NB4 (cell line): ENCODE measurements at regions not wholly inside any gene's neighbourhood (a gene's known extent, or its start where the extent isn't known, plus 50 kb on each side); places are given as distances from the start of the nearest gene placed in this dataset.
"Not testable (repeated sequence)": the region's sequence is repeated elsewhere in the genome, so short reads cannot be mapped to it uniquely, and the experiment has no call there.

Experiments
- DNase-seq: peaks from one replicate; pipeline ENCODE4 v3.0.0; 2010; ENCODE audit warnings: low read depth
- H3K4me3 ChIP-seq: one replicate; pipeline ENCODE4 v1.5.1; 2011; ENCODE audit warnings: mild to moderate bottlenecking, low read depth, low read length, moderate library complexity
- CTCF ChIP-seq: IDR thresholded peaks from one replicate; pipeline ENCODE4 v1.5.1; 2012; ENCODE audit warnings: low read depth, low read length
- MAX ChIP-seq: IDR thresholded peaks from 2 replicates; pipeline ENCODE4 v1.6.1; 2011; ENCODE audit warnings: low read depth, low read length
- MYC ChIP-seq: IDR thresholded peaks from 2 replicates; pipeline ENCODE4 v1.6.1; 2011; ENCODE audit warnings: low read depth, low read length
- POLR2A ChIP-seq: IDR thresholded peaks from 2 replicates; pipeline ENCODE4 v1.6.1; 2011; ENCODE audit warnings: mild to moderate bottlenecking; ENCODE audit not compliant: insufficient read length; ENCODE audit errors: extremely low read depth

- H3K4me3 ChIP-seq = no peak overlapping the region
- TF ChIP-seq POLR2A (no peak), CTCF (no peak), MYC (no peak), MAX (no peak)
- no peak for DNase-seq
These were observed 1187.8 kb downstream of the TECRL start for GRCh38 chr4:63221477-63221876.

DNA sequence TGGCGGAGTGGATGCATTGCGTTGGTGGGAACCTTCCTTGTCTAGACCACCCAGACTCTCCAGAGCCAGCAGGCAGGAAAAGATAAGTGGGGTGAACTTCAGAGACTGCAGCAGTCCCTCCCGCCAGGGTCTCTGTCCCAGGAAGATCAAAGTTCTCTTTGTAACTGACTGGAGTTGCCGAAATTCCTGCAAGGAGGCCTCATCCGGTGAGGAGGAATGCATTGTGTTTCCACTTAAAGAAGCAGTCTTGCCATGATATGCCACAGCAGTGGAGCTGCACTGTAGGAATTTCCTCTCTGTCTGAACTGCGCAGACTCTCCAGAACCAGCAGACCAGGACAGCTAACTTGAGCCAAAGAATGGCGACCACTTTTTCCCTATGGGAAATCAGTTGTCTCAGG lies 1190.4 kb downstream of the TECRL start:
- no peak for TF ChIP-seq POLR2A
- TF ChIP-seq MAX = no peak
- no peak for TF ChIP-seq CTCF
- TF ChIP-seq MYC = no peak
- no peak overlapping the region for H3K4me3 ChIP-seq
- DNase-seq = no peak

GRCh38 chr4:63214076-63214475 lies 1195.2 kb downstream of the TECRL start:
- TF ChIP-seq MAX = no peak
- no peak for TF ChIP-seq MYC
- no peak for TF ChIP-seq POLR2A
- no peak for TF ChIP-seq CTCF

DNA sequence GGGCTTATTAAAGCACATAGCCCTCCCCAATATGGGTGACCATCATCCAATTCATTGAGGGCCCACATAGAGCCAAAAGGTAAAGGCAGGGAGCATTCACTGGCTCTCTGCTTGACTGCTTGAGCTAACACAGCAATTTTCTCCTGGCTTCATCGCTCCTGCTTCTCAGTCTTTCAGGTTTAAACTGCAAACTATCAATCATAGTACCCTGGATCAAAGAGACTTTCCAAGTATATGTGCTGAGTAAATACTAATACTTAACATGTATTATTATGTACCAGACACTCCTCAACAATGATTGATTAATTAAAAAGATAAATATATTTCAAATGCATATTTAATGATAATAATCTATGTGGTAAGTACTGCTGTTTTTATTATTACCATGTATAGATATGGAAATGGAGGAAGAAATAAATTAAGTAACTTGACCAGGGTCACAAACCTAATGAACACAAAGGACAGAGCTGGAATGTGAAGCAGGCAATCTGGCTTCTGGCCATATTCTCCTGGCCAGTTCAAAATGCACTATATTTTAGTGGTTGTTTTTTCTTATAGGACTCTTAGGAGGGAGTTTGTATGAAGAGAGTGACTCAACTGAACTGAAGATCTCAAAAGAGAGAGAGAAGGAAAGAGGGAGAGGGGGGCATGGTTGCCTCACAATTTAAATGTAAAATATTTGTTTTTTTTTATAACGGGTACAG lies 1197.3 kb downstream of the TECRL start:
- H3K4me3 ChIP-seq = no peak overlapping the region
- no peak for DNase-seq
- TF ChIP-seq MYC (no peak), POLR2A (no peak), MAX (no peak), CTCF (no peak)

More at GRCh38 chr4:63214076-63214475, 1195.2 kb downstream of the TECRL start:
- H3K4me3 ChIP-seq = no peak overlapping the region
- DNase-seq = no peak

- TF ChIP-seq CTCF (no peak), POLR2A (no peak), MYC (no peak), MAX (no peak)
- H3K4me3 ChIP-seq = no peak overlapping the region
- no peak for DNase-seq
These were observed 1197.9 kb downstream of the TECRL start for GRCh38 chr4:63211375-63211774.

DNA sequence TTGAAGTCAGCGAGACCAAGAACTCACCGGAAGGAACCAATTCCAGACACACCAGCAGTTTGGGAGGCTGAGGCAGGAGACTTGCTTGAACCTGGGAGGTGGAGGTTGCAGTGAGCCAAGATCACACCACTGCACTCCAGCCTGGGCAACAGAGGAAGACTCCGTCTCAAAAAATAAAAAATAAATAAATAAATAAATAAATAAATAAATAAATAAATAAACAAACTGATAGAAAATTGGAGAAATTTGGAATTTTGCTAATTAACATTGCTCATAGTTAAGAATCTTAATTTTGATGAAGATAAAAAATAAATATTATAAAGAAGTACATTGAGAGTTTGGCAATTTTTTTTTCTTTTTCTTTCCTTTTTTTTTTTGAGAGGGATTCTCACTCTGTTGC lies 1216.2 kb downstream of the TECRL start:
- DNase-seq, H3K4me3 ChIP-seq: not testable (repeated sequence)
